GM12878 (cell line): ENCODE measurements at regions not wholly inside any gene's neighbourhood (a gene's known extent, or its start where the extent isn't known, plus 50 kb on each side); places are given as distances from the start of the nearest gene placed in this dataset.

Experiments used
- ATAC-seq: fragments of 200-7000 bp; cut with Tn5 transposase; 3 replicates; pipeline ENCODE4 v1.9.1; 2020; ENCODE audit warnings: mild to moderate bottlenecking, moderate library complexity
- BruUV-seq: library from RNA; stranded (reverse); fragments of 400-500 nt; replicated peaks from 2 replicates; lab custom pipeline; 2021; lab: Mats Ljungman, UMichigan
- CTCF ChIA-PET: fragments of 300-600 bp; sonication (Branson Sonifier 250); formaldehyde crosslinking; extraction: SDS; loops from one replicate; lab custom pipeline; 2021; ENCODE audit warnings: inconsistent platforms; lab: Yijun Ruan, JAX
- POLR2A ChIA-PET: fragments of 350-600 bp; formaldehyde crosslinking; extraction: SDS; loops from one replicate; lab custom pipeline; 2021; ENCODE audit warnings: inconsistent platforms; lab: Charles Lee
- RAD21 ChIA-PET: fragments of 300-600 bp; sonication (Branson Sonifier 250); formaldehyde crosslinking; loops from one replicate; lab custom pipeline; 2023; ENCODE audit warnings: antibody characterized with exemption; ENCODE audit not compliant: unreplicated experiment; lab: Charles Lee
- SMC1A ChIA-PET: fragments of 300-600 bp; sonication (Branson Sonifier 250); formaldehyde crosslinking; loops from one replicate; lab custom pipeline; 2023; ENCODE audit not compliant: unreplicated experiment, uncharacterized antibody; lab: Charles Lee
- DNase-seq: peaks from one replicate; pipeline ENCODE4 v3.0.0-alpha.2; 2011; ENCODE audit warnings: low read depth, low spot score
- FAIRE-seq: peaks from 3 replicates; lab custom pipeline; 2011; peaks lifted over from hg19 to GRCh38; lab: Jason Lieb, UNC
- H2AFZ ChIP-seq: 2 replicates; pipeline ENCODE4 v1.6.0; 2011; ENCODE audit warnings: low read depth, low read length, control low read depth; ENCODE audit not compliant: control insufficient read depth
- H3K27ac ChIP-seq: 2 replicates; pipeline ENCODE4 v1.5.1; 2011; ENCODE audit warnings: control low read depth; ENCODE audit not compliant: control insufficient read depth, insufficient read depth
- H3K27me3 ChIP-seq, 2 experiments: replicated peaks in 1 of 2; 2 replicates each; pipeline versions ENCODE4 v1.6.0 to v1.6.1; 2011; ENCODE audit warnings: low read length in 1 of 2; ENCODE audit not compliant: control insufficient read depth in 2 of 2, insufficient read depth in 2 of 2
- H3K36me3 ChIP-seq, 2 experiments: 2 replicates each; pipeline ENCODE4 v1.5.1; 2011; ENCODE audit warnings: low read length in 1 of 2; ENCODE audit not compliant: control insufficient read depth in 2 of 2, insufficient read depth in 2 of 2
- H3K4me1 ChIP-seq: 2 replicates; pipeline ENCODE4 v1.6.1; 2011; ENCODE audit warnings: mild to moderate bottlenecking, low read length, moderate library complexity, mixed read lengths; ENCODE audit not compliant: control insufficient read depth, insufficient read depth
- H3K4me2 ChIP-seq: 2 replicates; pipeline ENCODE4 v1.6.0; 2011; ENCODE audit warnings: control low read depth; ENCODE audit not compliant: control insufficient read depth, insufficient read depth
- H3K4me3 ChIP-seq: fragments of 200-600 bp; sonication (generic); 2 replicates; pipeline ENCODE4 v1.5.1; 2016
- H3K79me2 ChIP-seq: 2 replicates; pipeline ENCODE4 v1.6.0; 2011; ENCODE audit warnings: low read length; ENCODE audit not compliant: control insufficient read depth, insufficient read depth
- H3K9ac ChIP-seq: 2 replicates; pipeline ENCODE4 v1.8.0; 2011; ENCODE audit warnings: low read length, control low read depth, mixed read lengths; ENCODE audit not compliant: control insufficient read depth, insufficient read depth
- H3K9me3 ChIP-seq: replicated peaks from 3 replicates; pipeline ENCODE4 v1.5.1; 2011; ENCODE audit warnings: mild to moderate bottlenecking, low read length; ENCODE audit not compliant: control insufficient read depth, insufficient read depth
- H4K20me1 ChIP-seq: 2 replicates; pipeline ENCODE4 v1.6.0; 2011; ENCODE audit not compliant: control insufficient read depth, insufficient read depth
- HSF1 ChIP-seq: fragments of 150-350 bp; IDR thresholded peaks from 2 replicates; pipeline ENCODE4 v1.6.1; 2014; ENCODE audit warnings: mild to moderate bottlenecking, low read depth, low read length
- MAX ChIP-seq: IDR thresholded peaks from 2 replicates; pipeline ENCODE4 v1.6.1; 2012; ENCODE audit warnings: low read depth, low read length, improper control_type of control experiment
- PKNOX1 ChIP-seq: fragments of 450-650 bp; IDR thresholded peaks from 2 replicates; pipeline ENCODE4 v1.6.1; 2016; ENCODE audit warnings: mild to moderate bottlenecking
- SRF ChIP-seq, 2 experiments: IDR thresholded peaks; 2 replicates each; pipeline ENCODE4 v1.6.1; 2011; ENCODE audit warnings: low read depth in 2 of 2, low read length in 2 of 2, mild to moderate bottlenecking in 1 of 2, moderate library complexity in 1 of 2
- TCF3 ChIP-seq: IDR thresholded peaks from 2 replicates; pipeline ENCODE4 v1.6.1; 2012; ENCODE audit warnings: low read depth, mild to moderate bottlenecking, low read length, borderline replicate concordance; ENCODE audit not compliant: insufficient read depth
- ZBED1 ChIP-seq: IDR thresholded peaks from 2 replicates; pipeline ENCODE4 v1.6.1; 2016; ENCODE audit warnings: borderline replicate concordance
- ZNF217 ChIP-seq: fragments of 450-650 bp; IDR thresholded peaks from 2 replicates; pipeline ENCODE4 v1.6.1; 2017; ENCODE audit warnings: antibody characterized with exemption, mild to moderate bottlenecking
- ZNF622 ChIP-seq: fragments of 450-650 bp; IDR thresholded peaks from 2 replicates; pipeline ENCODE4 v1.6.1; 2017; ENCODE audit warnings: mild to moderate bottlenecking, inconsistent platforms
- WGBS: methylation state at CpG from one replicate; pipeline ENCODE4 v1.1.6; 2016; ENCODE audit warnings: low lambda C conversion rate; ENCODE audit not compliant: insufficient replicate concordance, insufficient coverage; ENCODE audit errors: missing lambda C conversion rate; 5-methylcytosine and 5-hydroxymethylcytosine counted together
- in situ Hi-C: fragments of 300-500 bp; cut with MboI; formaldehyde crosslinking; loops from 9 replicates; pipeline ENCODE4 v1.14.3; 2018; ENCODE audit warnings: mixed read lengths
- intact Hi-C: fragments of 100-400 bp; cut with micrococcal nuclease; formaldehyde crosslinking; loops from one replicate; pipeline ENCODE4 v1.14.2; 2022; ENCODE audit not compliant: unreplicated experiment

- Histone ChIP-seq H3K9me3 (no peaks in the 10 kb centered on the region; the same call in 2 of the 3 replicates), H3K79me2 (no peaks in the 10 kb centered on the region), H4K20me1 (no peaks in the 10 kb centered on the region), H3K4me3 (no peak overlapping the region), H2AFZ (no peak overlapping the region), H3K36me3 (no peaks in the 10 kb centered on the region), H3K4me2 (no peak overlapping the region; the same call in 1 of the 2 replicates), H3K27me3 (no peaks in the 10 kb centered on the region), H3K27ac (no peak overlapping the region), H3K4me1 (peaks cover 7% of the 10 kb centered on the region; the same call in 1 of the 2 replicates), H3K9ac (no peak overlapping the region)
- RAD21 ChIA-PET: interaction anchor here (1.2 to 1.9 kb wide), 4 partner anchors 116 to 462 kb away, joined by 3 to 6 read pairs (median 4); partner anchors contain the start of gene CMKLR1
- CTCF ChIA-PET: interaction anchor here (0.6 to 4.8 kb wide), 4 partner anchors 158 to 536 kb away, joined by 3 to 51 read pairs (median 4); no protein-coding TSS in a partner anchor
- ATAC-seq: no peak
- FAIRE-seq: no peak
- no TSS peak for BruUV-seq
- TF ChIP-seq TCF3 (no peak), ZNF622 (no peak), ZNF217 (no peak), SRF (IDR thresholded peaks at IDR 0.05; ENCODE audit: low read depth in 2 of 2, low read length in 2 of 2) (no peak), ZBED1 (no peak), MAX (no peak), PKNOX1 (no peak), HSF1 (no peak)
- 40% methylated on average over 5 of the region's 5 CpGs for WGBS
- POLR2A ChIA-PET: interaction anchor here (0.6 kb wide), 1 partner anchor 11 kb away, joined by 3 read pairs; no protein-coding TSS in a partner anchor
- SMC1A ChIA-PET: interaction anchor here (0.7 to 4.7 kb wide), 6 partner anchors 58 to 463 kb away, joined by 3 to 32 read pairs (median 5); no protein-coding TSS in a partner anchor
- intact Hi-C loops: loop anchor here (10.0 kb wide), 1 partner anchor 350 kb away; no protein-coding TSS in a partner anchor
- no peak for DNase-seq
- in situ Hi-C loops: no loop called here
Observed at GRCh38 chr12:108454539-108455139, 60.4 kb upstream of the FICD start.
